ENCODE measurements at regions not wholly inside any gene's neighbourhood (a gene's known extent, or its start where the extent isn't known, plus 50 kb on each side); places are given as distances from the start of the nearest gene placed in this dataset.

- Histone ChIP-seq H3K9me3 (ENCODE audit: low read length) (no peaks in the 10 kb centered on the region), H3F3A (ENCODE audit: insufficient read depth, low read length) (no peaks in the 10 kb centered on the region), H3K4me3 (ENCODE audit: low read depth, low read length, poor library complexity, severe bottlenecking) (no peak overlapping the region), H3K27ac (ENCODE audit: low read depth, low read length, poor library complexity, severe bottlenecking) (no peak overlapping the region), H3K79me2 (ENCODE audit: insufficient read depth, low read length) (no peaks in the 10 kb centered on the region), H2AFZ (ENCODE audit: low read length) (no peak overlapping the region), H3K36me3 (ENCODE audit: insufficient read depth, low read length) (no peaks in the 10 kb centered on the region), H4K20me1 (ENCODE audit: insufficient read depth, low read length) (no peaks in the 10 kb centered on the region), H3K4me1 (ENCODE audit: insufficient read depth, low read length, severe bottlenecking) (no peaks in the 10 kb centered on the region), H3K9me2 (ENCODE audit: low read depth, low read length) (no peaks in the 10 kb centered on the region), H3K27me3 (ENCODE audit: insufficient read depth, low read length) (no peaks in the 10 kb centered on the region), H3K9ac (ENCODE audit: low read length) (no peak overlapping the region), H3K4me2 (ENCODE audit: low read length) (no peak overlapping the region)
- TF ChIP-seq, protein P1, sequence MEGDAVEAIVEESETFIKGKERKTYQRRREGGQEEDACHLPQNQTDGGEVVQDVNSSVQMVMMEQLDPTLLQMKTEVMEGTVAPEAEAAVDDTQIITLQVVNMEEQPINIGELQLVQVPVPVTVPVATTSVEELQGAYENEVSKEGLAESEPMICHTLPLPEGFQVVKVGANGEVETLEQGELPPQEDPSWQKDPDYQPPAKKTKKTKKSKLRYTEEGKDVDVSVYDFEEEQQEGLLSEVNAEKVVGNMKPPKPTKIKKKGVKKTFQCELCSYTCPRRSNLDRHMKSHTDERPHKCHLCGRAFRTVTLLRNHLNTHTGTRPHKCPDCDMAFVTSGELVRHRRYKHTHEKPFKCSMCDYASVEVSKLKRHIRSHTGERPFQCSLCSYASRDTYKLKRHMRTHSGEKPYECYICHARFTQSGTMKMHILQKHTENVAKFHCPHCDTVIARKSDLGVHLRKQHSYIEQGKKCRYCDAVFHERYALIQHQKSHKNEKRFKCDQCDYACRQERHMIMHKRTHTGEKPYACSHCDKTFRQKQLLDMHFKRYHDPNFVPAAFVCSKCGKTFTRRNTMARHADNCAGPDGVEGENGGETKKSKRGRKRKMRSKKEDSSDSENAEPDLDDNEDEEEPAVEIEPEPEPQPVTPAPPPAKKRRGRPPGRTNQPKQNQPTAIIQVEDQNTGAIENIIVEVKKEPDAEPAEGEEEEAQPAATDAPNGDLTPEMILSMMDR (IDR thresholded peaks at IDR 0.05; ENCODE audit: low read length) = no peak
- no peak for TF ChIP-seq EZH2 (IDR thresholded peaks at IDR 0.05; ENCODE audit: borderline replicate concordance, low read length)
Measured at GRCh38 chr12:58557171-58557570, 363.1 kb downstream of the LRIG3 start.

DNA sequence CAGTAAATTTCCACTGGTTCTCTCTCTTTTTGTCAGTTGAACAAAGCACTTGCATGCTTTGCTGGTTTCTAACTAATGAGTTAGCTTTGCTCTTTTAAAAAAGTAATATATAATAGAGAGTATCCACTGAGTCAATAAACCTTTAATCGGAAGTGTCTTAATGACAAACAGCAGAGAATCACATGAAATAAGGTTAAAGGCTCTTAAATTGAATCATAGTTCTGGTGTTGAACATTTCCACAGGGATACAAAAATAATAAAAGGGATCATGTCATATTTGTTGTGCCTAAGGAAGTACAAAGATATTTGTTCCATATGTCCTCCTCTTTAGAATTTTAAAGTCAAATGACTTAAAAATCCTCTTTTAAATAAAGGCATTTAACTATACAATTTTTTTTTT, 362.6 kb downstream of the LRIG3 start:
- Histone ChIP-seq H3K27me3 (ENCODE audit: insufficient read depth, low read length) (no peaks in the 10 kb centered on the region), H3K9ac (ENCODE audit: low read length) (no peak overlapping the region), H3K9me2 (ENCODE audit: low read depth, low read length) (no peaks in the 10 kb centered on the region), H3K9me3 (ENCODE audit: low read length) (no peaks in the 10 kb centered on the region), H3F3A (ENCODE audit: insufficient read depth, low read length) (no peaks in the 10 kb centered on the region), H3K4me3 (ENCODE audit: low read depth, low read length, poor library complexity, severe bottlenecking) (no peak overlapping the region), H3K79me2 (ENCODE audit: insufficient read depth, low read length) (no peaks in the 10 kb centered on the region), H3K4me2 (ENCODE audit: low read length) (no peak overlapping the region), H3K36me3 (ENCODE audit: insufficient read depth, low read length) (no peaks in the 10 kb centered on the region), H4K20me1 (ENCODE audit: insufficient read depth, low read length) (no peaks in the 10 kb centered on the region), H3K4me1 (ENCODE audit: insufficient read depth, low read length, severe bottlenecking) (no peaks in the 10 kb centered on the region), H3K27ac (ENCODE audit: low read depth, low read length, poor library complexity, severe bottlenecking) (no peak overlapping the region), H2AFZ (ENCODE audit: low read length) (no peak overlapping the region)
- TF ChIP-seq EZH2 (IDR thresholded peaks at IDR 0.05; ENCODE audit: borderline replicate concordance, low read length) = no peak

DNA sequence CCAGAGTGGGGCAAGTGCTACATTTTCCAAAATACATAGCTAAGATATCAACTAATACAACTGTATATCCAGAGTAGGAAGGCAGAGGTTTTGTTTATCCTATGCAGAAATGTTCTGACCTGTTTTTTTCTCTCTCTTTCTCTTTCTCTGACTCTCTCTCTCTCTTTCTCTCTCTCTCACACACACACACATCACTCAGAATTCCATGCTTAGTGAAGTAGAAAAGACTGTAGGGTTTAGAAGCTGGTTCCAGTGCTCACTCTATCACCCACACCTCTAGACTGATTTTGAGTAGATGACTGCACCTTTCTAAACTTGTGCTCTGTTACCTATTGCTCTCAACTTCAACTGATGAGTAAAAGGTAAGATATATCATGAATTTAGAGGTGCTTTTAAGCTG, 356.7 kb downstream of the LRIG3 start:
- H3K9ac ChIP-seq (ENCODE audit: low read length) = no peak overlapping the region
- no peaks in the 10 kb centered on the region for H3K36me3 ChIP-seq (ENCODE audit: insufficient read depth, low read length)
- no peak overlapping the region for H3K4me3 ChIP-seq (ENCODE audit: low read depth, low read length, poor library complexity, severe bottlenecking)
- no peaks in the 10 kb centered on the region for H3K9me3 ChIP-seq (ENCODE audit: low read length)
- no peaks in the 10 kb centered on the region for H3K4me1 ChIP-seq (ENCODE audit: insufficient read depth, low read length, severe bottlenecking)
- no peak overlapping the region for H3K27ac ChIP-seq (ENCODE audit: low read depth, low read length, poor library complexity, severe bottlenecking)
- TF ChIP-seq EZH2 (IDR thresholded peaks at IDR 0.05; ENCODE audit: borderline replicate concordance, low read length) = no peak
- H3K79me2 ChIP-seq (ENCODE audit: insufficient read depth, low read length) = no peaks in the 10 kb centered on the region
- no peaks in the 10 kb centered on the region for H3K9me2 ChIP-seq (ENCODE audit: low read depth, low read length)
- no peak overlapping the region for H3K4me2 ChIP-seq (ENCODE audit: low read length)
- no peak overlapping the region for H2AFZ ChIP-seq (ENCODE audit: low read length)
- H4K20me1 ChIP-seq (ENCODE audit: insufficient read depth, low read length) = no peaks in the 10 kb centered on the region
- H3K27me3 ChIP-seq (ENCODE audit: insufficient read depth, low read length) = no peaks in the 10 kb centered on the region
- H3F3A ChIP-seq (ENCODE audit: insufficient read depth, low read length) = no peaks in the 10 kb centered on the region

GRCh38 chr12:58564721-58565120, 355.6 kb downstream of the LRIG3 start:
- H3K36me3 ChIP-seq (ENCODE audit: insufficient read depth, low read length) = no peaks in the 10 kb centered on the region
- no peak overlapping the region for H3K27ac ChIP-seq (ENCODE audit: low read depth, low read length, poor library complexity, severe bottlenecking)
- H3K79me2 ChIP-seq (ENCODE audit: insufficient read depth, low read length) = no peaks in the 10 kb centered on the region
- no peak overlapping the region for H2AFZ ChIP-seq (ENCODE audit: low read length)
- no peak overlapping the region for H3K4me3 ChIP-seq (ENCODE audit: low read depth, low read length, poor library complexity, severe bottlenecking)
- no peaks in the 10 kb centered on the region for H3K9me3 ChIP-seq (ENCODE audit: low read length)
- no peaks in the 10 kb centered on the region for H3F3A ChIP-seq (ENCODE audit: insufficient read depth, low read length)
- TF ChIP-seq, protein P1 (IDR thresholded peaks at IDR 0.05; ENCODE audit: low read length) = no peak
- TF ChIP-seq EZH2 (IDR thresholded peaks at IDR 0.05; ENCODE audit: borderline replicate concordance, low read length) = no peak
- no peaks in the 10 kb centered on the region for H3K4me1 ChIP-seq (ENCODE audit: insufficient read depth, low read length, severe bottlenecking)
- H4K20me1 ChIP-seq (ENCODE audit: insufficient read depth, low read length) = no peaks in the 10 kb centered on the region
- no peak overlapping the region for H3K4me2 ChIP-seq (ENCODE audit: low read length)
- no peaks in the 10 kb centered on the region for H3K27me3 ChIP-seq (ENCODE audit: insufficient read depth, low read length)
- H3K9me2 ChIP-seq (ENCODE audit: low read depth, low read length) = no peaks in the 10 kb centered on the region
- no peak overlapping the region for H3K9ac ChIP-seq (ENCODE audit: low read length)
